ENCODE measurements at regions not wholly inside any gene's neighbourhood (a gene's known extent, or its start where the extent isn't known, plus 50 kb on each side); places are given as distances from the start of the nearest gene placed in this dataset.
"Not testable (repeated sequence)": the region's sequence is repeated elsewhere in the genome, so short reads cannot be mapped to it uniquely, and the experiment has no call there.

DNA sequence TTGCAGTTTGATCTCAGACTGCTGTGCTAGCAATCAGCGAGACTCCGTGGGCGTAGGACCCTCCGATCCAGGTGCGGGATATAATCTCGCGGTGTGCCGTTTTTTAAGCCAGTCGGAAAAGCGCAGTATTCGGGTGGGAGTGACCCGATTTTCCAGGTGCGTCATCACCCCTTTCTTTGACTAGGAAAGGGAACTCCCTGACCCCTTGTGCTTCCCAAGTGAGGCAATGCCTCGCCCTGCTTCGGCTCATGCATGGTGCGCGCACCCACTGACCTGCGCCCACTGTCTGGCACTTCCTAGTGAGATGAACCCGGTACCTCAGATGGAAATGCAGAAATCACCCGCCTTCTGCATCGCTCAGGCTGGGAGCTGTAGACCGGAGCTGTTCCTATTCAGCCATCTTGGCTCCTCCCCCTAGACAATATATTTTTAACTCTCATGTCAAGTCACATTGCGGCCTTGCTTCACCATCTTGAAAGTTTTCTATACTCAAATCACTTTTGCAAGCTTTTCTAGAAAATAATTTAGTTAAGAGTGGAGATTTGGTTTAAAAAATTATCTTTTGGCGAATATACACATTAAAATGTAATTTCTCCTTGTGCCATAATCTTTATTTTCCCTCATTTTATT lies 64.1 kb upstream of the PPP3CA start:
- POLR2A ChIA-PET; CTCF ChIA-PET; H3K27ac ChIP-seq; FAIRE-seq; DNase-seq (ENCODE audit: low read depth in 1 of 2, low spot score in 1 of 2); H3K9me3 ChIP-seq; H3K4me3 ChIP-seq; ATAC-seq: not testable (repeated sequence)
- WGBS (ENCODE audit: missing lambda C conversion rate): 97% methylated on average over 23 of the region's 24 CpGs
- Histone ChIP-seq H3K4me2 (peak overlapping the region; percentile 36; the same call in 2 of the 3 replicates), H3K4me1 (peaks cover 11% of the 10 kb centered on the region)

DNA sequence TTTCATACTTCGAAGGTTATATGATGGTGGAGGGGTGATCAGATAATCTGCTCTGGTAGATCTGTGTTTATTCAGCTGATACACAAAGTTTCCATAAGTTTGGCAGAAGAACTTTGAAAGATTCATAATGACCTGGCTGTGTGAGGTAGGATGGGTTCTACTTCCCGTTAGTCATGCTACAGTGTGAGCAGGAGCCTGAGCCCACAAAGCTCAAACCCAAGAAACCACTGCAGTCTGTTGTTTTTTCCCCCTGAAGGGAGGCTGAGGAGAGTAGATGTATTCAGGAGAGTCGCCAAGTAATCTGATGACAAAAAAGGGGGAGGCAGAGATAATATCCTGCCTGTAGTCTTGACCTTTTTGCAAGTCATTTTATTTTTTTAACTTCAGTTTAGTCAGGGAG lies 52.8 kb upstream of the PPP3CA start:
- no peaks in the 10 kb centered on the region for H3K4me1 ChIP-seq

More for the DNA sequence above, 52.8 kb upstream of the PPP3CA start:
- POLR2A ChIA-PET: no interaction called here
- Histone ChIP-seq H3K4me3 (no peak overlapping the region), H3K4me2 (no peak overlapping the region), H3K9me3 (no peaks in the 10 kb centered on the region), H3K27ac (no peak overlapping the region)
- ATAC-seq (no peak), DNase-seq (ENCODE audit: low read depth in 1 of 2, low spot score in 1 of 2) (no peak), FAIRE-seq (no peak)
- CTCF ChIA-PET: interaction anchor here (0.9 kb wide), 1 partner anchor 58 kb away, joined by 3 read pairs; no protein-coding TSS in a partner anchor
- TF ChIP-seq BCL3 (IDR thresholded peaks at IDR 0.05): no peak
- TF ChIP-seq TFCP2L1 (CRISPR knock-in tag; IDR thresholded peaks at IDR 0.05): no peak
- TF ChIP-seq RARB (CRISPR knock-in tag; IDR thresholded peaks at IDR 0.05): no peak
- no peak for TF ChIP-seq SREBF2 (IDR thresholded peaks at IDR 0.05)
- no peak for TF ChIP-seq EP300 (IDR thresholded peaks at IDR 0.05)
- no peak for TF ChIP-seq HOXA7 (CRISPR knock-in tag; IDR thresholded peaks at IDR 0.05)
- no peak for TF ChIP-seq E2F6 (IDR thresholded peaks at IDR 0.05; ENCODE audit: borderline replicate concordance, low read depth)
- TF ChIP-seq HOXB13 (CRISPR knock-in tag; IDR thresholded peaks at IDR 0.05; ENCODE audit: low read depth): no peak
- no peak for TF ChIP-seq FOSL2 (IDR thresholded peaks at IDR 0.05)
- TF ChIP-seq FOSL2 (CRISPR knock-in tag; IDR thresholded peaks at IDR 0.05): no peak
- TF ChIP-seq CHD2 (IDR thresholded peaks at IDR 0.05; ENCODE audit: low read length, partially characterized antibody): no peak
- TF ChIP-seq ATOH8 (CRISPR knock-in tag; IDR thresholded peaks at IDR 0.05; ENCODE audit: low read depth): no peak
- TF ChIP-seq, protein P1, sequence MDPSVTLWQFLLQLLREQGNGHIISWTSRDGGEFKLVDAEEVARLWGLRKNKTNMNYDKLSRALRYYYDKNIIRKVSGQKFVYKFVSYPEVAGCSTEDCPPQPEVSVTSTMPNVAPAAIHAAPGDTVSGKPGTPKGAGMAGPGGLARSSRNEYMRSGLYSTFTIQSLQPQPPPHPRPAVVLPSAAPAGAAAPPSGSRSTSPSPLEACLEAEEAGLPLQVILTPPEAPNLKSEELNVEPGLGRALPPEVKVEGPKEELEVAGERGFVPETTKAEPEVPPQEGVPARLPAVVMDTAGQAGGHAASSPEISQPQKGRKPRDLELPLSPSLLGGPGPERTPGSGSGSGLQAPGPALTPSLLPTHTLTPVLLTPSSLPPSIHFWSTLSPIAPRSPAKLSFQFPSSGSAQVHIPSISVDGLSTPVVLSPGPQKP (IDR thresholded peaks at IDR 0.05; ENCODE audit: low read depth, low read length): no peak
- TF ChIP-seq REST (IDR thresholded peaks at IDR 0.05): no peak
- no peak for TF ChIP-seq JUN (IDR thresholded peaks at IDR 0.05)
- no peak for TF ChIP-seq ESRRA (IDR thresholded peaks at IDR 0.05; ENCODE audit: borderline replicate concordance, low read length)
- TF ChIP-seq, protein P2, sequence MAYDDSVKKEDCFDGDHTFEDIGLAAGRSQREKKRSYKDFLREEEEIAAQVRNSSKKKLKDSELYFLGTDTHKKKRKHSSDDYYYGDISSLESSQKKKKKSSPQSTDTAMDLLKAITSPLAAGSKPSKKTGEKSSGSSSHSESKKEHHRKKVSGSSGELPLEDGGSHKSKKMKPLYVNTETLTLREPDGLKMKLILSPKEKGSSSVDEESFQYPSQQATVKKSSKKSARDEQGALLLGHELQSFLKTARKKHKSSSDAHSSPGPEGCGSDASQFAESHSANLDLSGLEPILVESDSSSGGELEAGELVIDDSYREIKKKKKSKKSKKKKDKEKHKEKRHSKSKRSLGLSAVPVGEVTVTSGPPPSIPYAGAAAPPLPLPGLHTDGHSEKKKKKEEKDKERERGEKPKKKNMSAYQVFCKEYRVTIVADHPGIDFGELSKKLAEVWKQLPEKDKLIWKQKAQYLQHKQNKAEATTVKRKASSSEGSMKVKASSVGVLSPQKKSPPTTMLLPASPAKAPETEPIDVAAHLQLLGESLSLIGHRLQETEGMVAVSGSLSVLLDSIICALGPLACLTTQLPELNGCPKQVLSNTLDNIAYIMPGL (CRISPR knock-in tag; IDR thresholded peaks at IDR 0.05; ENCODE audit: borderline replicate concordance): no peak
- TF ChIP-seq NPAS2 (CRISPR knock-in tag; IDR thresholded peaks at IDR 0.05; ENCODE audit: borderline replicate concordance): no peak
- 87% methylated on average over 3 of the region's 3 CpGs for WGBS (ENCODE audit: missing lambda C conversion rate)
